GM19240 (cell line): ENCODE measurements at regions not wholly inside any gene's neighbourhood (a gene's known extent, or its start where the extent isn't known, plus 50 kb on each side); places are given as distances from the start of the nearest gene placed in this dataset.

ENCODE experiments used
- DNase-seq: peaks from one replicate; pipeline ENCODE4 v3.0.0; 2011; ENCODE audit warnings: low spot score; ENCODE audit not compliant: insufficient read length

DNA sequence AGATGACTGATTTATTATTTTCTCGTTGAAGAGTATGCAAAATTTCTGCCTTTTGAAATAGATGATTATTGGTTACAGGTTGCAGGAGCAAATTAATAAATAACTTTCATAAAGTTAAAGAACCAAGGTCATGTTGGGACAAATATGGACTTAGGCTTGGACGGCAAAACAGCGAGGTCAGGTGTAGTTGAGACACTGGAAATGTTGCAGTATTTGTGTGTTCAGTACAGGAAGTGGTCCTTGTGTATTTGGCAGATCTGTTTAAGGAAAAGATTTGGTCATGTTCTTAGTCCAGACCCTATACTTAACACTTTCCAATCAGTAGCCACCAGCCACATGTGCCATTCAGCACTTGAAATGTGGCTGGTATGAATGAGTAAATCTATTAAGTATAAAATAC is 486.5 kb downstream of the TDRD15 start:
- DNase-seq = no peak

DNA sequence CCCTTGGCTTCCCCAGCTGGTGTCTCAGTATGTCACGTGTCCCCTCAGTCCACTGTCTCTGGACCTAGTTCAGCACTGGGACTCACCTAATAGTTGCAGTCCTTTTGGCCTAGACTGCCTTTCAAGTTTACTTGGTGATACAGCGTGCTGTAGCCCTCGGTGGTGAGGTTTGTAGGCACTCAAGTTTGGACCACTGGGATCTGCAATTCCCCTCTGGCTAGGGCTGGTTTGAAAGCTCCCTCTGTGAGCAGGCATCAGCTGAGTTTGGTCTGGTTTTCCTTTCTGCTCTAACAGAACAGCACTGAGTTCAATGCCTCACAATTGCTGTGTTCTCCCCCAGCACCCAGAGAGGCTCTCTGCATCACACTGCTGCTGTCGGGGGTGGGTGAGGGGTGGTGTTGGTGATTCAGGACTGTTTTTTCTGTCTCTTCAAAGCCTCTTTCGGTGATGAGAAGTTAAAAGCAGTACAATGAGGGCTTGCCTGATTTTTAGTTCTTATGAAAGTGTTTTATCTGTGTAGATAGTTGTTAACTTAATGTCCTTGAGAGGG is 494.2 kb downstream of the TDRD15 start:
- DNase-seq = no peak

DNA sequence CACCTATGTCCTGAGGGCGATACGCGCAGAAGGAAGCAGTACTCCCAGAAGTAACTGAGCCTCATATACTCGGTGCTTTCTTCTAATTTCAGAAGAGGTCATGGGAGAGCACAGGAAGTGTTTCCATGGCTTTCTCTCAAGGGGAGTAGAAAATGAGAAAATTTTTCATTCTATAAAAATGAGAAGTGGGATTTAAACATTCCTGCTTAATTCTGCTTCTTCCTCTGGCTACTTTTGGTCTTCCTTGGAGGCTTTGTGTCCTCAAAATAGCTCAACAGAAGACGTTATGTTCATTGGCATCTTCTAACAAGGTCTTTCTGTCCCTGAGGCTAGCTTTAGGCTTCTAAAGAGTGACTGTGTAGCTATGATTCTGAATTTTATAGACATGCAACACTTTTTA is 497.0 kb downstream of the TDRD15 start:
- no peak for DNase-seq

DNA sequence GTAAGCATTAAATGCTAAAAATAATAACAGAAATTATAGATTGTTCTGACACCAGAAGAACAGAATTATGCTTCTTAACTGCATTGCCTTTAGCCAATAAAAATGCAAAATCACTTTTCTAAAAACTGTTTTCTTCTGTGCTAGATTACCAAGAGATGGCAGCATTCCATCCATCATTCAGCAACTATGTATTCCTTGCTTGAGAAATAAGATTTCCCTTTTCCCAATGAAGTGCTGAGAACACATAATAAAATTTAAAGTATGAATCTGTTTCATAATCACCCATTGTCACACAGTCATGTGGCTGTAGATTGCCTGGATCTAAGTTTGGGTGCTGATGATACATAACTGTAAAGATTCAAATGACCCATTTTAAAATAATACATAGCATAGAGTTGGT is 504.2 kb downstream of the TDRD15 start:
- no peak for DNase-seq

DNA sequence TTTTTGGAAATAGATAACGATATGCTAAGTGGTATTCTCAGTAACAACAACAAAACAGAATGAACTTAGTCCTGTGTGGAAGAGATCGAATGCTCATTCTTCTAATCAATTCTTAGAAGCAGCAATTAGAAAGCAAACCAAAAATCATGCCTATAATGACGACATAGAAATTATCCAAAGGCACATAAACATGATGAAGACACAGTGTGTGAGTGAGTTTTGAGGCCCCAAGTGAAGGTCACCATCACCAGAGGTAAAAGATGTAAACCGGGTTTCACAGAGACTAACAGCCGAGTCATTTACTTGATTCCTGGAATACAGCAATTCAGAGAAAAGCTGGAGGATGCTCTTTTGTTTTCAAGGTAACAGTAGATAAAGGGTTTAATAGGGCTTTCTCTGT is 509.2 kb downstream of the TDRD15 start:
- no peak for DNase-seq

DNA sequence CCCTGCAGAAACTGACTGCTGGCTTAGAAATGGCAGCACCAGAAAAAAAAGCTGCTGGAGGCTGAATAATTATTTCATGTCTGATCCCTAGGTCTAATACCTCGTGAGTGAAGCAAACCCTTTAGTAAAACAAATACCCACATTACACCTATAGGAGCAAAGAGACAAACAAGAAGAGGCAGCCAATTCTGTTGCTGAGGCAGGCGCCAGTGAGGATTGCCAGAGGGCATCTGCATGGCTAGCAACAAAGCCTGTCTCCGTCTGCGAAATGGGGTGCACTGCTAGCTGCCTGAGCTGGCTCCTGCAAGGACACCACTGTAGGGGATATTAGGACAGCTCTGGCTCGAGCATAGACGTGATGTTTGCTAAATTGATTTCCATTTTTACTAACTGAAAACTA is 509.7 kb downstream of the TDRD15 start:
- DNase-seq = no peak

DNA sequence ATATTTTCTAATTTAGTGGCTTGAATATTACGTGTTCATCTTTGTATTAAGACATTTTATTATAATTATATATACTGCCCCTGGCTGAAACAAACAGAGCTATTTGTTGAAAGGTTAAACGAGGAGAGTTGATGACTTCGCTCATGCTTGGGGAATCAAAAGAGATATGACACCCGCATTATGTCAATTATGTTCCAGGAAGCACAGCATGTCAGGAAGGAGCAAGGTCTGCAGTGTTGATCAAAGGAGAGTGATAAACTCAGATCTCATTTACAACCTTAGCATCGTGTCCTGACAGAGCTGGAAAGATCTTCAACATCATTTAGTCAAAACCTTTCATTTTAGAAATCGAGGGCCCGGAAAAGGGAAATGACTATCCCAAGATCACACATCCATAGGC is 510.1 kb downstream of the TDRD15 start:
- DNase-seq = no peak

DNA sequence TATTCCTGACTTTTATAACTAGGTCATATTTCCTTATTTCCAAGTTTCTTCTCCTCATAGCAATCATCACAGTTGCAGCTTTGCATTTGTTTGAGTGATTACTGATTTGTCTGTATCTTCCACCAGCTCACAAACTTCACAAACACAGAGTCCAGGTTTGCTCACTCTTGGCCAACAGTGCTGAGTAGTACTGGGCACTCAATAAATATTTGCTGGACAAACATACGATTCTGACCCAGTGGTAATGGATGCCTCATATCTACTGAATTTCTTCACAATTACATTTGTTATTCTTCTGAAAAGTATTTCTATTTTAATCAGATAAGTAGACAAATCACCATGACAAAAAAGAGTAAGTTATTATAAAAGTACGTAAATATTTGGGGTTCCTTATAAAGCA is 516.3 kb downstream of the TDRD15 start:
- DNase-seq = no peak

DNA sequence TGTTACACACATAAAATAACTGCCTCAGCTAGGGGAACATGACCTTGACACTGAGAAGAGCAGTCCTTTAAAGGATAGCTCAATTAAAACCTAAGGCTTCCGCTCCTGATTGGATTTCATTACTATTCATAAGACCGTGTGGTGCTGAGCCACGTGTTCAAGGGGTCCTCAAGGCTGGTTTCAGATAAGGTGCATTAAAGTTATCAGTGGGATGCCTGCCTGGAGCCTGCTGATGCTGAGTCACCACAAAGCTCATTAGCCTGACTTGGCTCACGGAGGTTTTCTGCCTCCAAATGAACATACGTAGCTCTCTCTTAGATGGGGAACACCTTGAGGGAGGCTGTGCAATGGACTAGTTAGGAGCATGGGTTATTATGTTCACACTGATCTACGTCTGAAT is 518.9 kb downstream of the TDRD15 start:
- no peak for DNase-seq

DNA sequence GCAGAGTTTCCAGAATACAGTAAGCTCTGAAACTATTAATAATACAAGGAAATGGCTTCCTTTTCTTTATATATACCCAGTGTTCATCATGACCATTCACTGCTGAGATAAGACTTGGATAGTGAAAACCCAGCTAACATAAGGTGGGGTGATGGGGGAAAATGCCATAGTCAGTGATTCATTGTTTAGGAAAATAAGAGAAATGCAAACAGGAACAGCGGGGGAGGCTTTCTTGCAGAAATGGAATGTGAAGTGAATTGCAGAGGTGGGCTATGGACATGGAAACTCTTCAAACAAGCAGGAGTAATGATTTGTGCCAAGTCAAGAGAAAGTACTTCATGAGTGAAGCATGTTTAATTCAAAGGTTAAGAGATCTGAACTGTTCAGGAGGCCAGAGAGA is 519.4 kb downstream of the TDRD15 start:
- no peak for DNase-seq

DNA sequence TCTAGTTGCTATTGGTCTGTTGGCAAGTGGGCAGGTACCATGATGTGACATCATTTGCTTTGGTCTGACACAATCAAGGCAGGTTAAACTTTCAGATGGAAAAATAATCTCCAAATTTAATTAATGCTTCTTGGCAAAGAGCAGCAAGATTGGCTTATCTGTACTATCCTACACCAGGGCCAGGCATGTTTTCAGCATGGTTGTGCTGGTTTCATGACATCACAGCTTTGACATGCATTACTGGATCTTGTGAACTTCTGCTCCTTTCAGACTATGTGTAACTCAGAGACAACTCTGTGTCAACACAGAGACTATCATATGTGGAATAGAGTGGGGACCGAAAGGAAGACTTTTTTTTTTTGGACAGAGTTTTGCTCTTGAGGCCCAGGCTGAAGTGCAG is 520.5 kb downstream of the TDRD15 start:
- DNase-seq = no peak

DNA sequence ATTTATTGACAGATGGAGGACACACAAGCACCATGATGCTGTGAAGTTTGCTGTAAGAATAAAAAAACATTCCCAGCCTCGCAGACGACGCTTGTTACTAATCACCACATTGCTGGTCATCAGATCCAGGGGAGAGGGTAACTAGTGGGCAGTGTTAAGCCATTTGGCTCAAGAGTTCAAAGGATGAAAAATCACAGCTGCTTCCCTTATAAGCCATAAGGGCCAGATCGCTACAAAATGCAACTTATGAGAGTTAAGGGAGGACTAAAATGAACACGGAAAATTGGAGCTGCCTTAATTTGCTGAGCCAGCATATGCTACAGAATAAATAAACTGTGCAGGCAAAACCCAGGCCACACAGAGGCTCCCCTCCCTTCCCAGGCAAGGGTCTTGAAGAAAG is 522.6 kb downstream of the TDRD15 start:
- DNase-seq = no peak

DNA sequence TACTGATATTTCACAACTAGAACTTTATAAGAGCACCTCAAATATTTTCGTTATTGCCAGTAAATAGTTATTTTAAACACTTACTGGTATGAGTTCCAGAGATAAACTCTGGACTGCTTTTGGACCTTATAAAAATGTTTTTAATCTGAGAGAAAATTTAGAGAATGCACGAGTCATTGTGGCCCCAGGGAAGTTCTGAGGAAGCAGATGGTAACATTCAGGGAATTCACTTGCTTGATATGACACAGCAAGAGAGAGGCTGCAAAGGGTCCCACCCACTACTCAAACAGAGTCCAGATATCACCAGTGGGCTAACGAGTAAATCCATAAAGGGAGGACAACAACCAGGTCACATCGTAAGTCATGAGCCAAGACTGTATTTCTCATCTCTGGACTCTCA is 526.8 kb downstream of the TDRD15 start:
- no peak for DNase-seq

DNA sequence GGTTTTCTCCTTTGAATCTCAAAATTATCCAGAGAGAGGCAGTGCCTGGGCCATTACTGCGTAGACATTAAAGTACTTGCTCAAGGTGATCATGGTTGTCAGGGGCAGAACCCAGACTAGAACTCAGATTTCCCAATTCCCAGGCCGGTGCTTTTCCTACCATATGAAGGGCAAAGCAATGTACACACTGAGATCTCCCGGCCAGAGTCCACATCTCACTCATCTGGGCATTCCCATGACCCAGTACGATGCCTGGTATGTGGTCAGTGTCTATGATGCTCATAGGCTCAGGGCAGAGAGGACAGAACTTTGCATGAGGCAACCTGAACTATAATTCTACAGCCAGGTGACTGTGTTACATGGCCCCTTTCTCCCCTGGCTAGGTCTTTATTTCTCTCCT is 531.4 kb downstream of the TDRD15 start:
- no peak for DNase-seq

DNA sequence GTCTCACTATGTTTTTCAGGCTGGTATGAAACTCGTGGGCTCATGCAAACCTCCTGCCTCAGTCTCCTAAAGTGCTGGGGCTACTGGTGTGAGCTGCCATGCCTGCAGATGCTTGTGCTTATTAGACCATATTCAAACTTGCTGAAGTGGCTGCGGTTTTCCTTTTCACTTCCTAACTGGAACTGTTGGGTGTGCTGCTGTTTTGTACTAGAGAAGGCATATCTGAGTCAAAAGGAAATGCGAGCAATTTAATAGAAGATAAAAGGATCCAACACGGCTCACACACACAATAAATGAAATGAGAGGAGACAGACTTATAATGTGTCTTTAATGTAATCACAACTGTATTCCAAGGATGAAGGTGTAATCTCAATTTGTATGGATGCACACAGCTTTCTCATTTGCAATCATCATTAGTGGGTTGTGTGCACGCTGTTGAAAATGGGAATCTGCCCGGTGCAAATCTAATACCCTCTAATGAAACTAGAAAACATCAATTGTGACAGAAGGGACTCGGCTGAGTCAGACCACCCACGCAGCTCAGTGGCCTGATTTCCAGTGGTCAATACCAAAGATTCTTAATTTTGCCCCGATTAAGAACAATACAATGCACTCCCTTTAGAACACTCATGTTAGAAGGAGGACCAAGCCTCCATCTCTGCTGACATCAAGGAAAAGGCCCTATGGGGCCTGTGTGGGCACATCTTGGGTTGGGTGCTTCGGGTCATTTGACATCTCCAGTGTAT is 532.7 kb downstream of the TDRD15 start:
- no peak for DNase-seq

DNA sequence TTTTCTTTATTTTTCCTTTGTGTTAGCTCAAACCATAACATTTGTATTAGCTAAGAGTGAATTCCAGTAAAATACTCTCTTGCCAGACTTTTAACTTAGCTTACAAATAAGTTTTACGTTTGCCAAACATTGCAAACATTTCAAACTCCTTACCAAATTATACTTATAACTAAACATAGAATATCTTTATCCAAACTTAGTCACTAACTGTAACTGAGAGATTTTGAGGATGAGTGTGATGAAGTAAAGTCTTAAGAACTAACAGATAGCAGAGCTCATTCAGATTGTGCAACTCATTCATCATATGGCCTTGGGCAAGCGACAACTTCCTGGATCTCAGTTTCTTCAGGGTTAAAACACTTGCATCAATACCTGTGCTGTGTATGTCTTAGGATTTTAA is 533.7 kb downstream of the TDRD15 start:
- DNase-seq = no peak

DNA sequence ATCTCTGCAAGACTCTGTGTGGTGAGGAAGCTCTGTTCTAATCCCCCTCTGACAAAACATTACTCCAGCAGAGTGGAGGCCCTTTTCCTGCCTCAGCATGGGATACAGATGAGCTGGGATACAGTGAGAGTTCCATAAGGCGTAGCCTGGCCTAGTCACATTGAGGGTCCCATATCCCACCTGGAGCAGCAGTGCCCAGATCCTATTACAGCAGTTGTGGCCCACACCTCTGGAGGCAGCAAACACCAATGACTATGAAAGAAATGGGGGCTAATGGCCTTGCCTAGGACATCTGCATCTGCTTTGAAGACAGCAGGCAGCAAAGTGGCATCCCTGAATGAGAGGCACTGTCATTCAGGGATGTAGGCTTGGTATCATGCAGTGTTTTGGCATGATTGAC is 534.5 kb downstream of the TDRD15 start:
- DNase-seq = no peak

DNA sequence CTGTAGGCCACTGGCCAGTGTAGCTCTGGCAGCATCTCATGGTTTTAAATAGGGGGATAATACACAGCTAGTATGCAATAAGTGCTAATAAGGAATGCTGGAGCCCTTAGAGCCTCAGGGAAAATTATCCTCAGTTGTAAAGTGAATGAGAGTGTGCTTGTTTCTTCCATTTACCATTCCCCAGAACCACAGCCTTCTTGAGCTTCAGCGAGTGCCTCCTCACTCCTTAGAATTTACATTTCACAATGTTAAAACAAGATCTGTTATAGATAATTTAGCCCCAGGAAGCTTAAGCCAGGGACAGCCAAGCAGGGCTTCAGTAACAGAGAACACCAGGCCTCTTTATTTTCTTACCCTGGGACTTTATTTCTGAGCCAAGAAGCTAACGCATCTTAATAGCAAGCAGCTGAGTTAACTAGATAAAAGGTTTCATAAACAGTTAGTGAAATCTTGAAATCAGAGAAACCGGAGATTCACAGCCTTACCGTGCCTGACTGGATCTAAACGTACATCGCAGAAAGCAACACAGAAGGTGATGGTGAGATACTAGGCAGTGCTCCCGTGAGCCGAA is 535.2 kb downstream of the TDRD15 start:
- no peak for DNase-seq

DNA sequence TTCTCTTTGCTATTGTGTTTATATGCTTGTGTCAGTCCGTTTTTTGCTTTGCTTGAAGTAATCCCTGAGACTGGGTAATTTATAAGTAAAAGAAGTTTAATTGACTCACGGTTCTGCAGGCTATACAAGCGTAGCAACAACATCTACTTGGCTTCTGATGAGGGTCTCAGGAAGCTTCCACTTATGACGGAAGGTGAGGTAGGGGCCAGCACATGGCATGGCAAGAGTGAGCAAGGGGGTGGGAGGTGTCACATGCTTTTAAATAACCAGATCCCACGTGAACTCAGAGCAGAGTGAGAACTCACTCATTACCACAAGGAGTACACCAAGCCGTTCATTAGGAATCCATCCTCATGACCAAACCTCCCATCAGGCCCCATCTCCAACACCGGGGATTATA is 540.3 kb downstream of the TDRD15 start:
- DNase-seq = no peak

DNA sequence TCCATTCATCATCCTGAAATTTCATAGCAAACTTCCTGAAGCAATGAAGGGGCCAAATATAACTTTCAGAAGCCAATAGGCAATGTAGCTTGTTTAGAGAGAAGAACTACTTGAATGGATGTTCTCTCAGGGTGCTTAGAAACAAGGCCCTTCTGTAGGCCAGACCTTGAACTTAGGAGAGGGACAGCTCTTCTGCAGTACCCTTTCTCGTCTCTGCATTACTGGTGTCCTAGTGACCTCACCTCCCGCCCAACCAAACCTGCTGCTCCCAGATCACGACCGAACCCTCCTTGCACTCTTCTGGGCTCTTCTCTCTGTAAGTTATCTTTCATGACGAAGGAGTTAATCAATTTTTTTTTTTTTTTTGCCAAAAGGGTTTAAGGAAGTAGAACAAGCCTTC is 543.9 kb downstream of the TDRD15 start:
- DNase-seq = no peak

DNA sequence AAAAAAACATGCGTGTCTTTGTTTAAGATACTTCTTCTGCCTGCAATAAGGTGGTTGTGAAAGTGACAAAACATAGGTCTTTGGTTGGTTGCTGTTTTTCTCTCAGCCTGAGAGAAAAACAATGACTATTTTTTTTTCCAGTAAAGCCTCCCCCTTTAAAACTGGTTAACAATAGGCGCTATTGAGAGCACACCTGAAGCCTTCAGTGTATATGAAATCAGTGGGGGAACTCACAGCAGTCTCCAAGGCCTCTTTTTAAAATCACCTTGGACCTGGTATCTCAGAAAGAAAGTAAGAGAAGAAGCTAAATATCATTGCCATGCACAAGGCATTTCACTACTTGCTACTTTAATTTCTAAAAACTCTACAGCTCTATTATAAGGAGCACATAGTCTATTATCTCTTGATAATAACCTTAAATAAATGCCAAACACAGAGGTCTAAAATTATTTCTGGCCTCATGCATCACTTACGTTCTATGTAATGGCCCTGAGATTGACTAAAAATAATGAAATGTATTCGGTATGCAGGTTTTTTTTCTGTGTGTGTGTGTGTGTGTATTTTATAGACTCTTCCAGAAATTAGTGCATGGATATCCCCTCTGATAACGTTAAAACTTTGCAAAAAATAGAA is 544.4 kb downstream of the TDRD15 start:
- no peak for DNase-seq

DNA sequence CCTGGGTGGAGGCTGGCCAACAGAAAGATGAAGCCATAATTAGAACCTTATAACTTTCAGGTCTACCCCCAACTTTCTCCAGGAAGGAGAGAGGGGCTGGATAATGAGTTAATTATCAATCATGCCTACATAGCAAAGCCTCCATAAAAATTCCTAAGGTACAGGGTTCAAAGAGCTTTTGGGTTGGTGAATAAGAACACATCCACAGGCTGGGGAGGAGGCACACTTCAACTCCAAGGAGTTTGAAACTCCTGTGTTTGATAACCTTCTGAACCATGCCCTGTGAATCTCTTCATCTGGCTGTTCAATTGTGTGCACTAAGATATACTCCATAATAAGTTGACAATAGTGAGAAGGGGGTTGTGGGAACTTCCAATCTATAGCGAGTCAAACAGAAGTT is 552.3 kb downstream of the TDRD15 start:
- DNase-seq = no peak

DNA sequence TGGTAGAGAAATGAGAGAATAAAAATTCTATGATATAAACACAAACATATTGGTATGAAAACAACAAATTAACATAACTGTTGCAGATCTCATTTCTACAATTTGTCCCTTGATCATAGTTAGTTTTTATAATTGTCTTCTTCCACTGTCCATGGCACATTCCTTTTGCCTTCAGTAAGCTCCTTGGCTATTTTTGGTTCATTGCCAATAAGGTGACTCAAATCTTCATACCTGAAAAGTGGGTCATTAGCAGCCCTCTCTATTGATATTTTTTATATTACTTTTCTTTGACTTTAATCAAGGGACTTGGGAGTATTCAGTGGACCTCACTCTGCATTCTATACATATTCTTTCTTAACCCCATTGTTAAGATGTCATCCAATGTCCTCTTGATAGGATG is 552.9 kb downstream of the TDRD15 start:
- no peak for DNase-seq
